ENCODE measurements at regions not wholly inside any gene's neighbourhood (a gene's known extent, or its start where the extent isn't known, plus 50 kb on each side); places are given as distances from the start of the nearest gene placed in this dataset.

- H3K4me3 ChIP-seq (ENCODE audit: low read depth, low read length): no peak overlapping the region
- TF ChIP-seq CTCF (conservative IDR thresholded peaks at IDR 0.05; ENCODE audit: low read depth, low read length): no peak
- no peak for DNase-seq (ENCODE audit: low read depth)
These were observed 183.0 kb upstream of the HS6ST1 start for GRCh38 chr2:128501700-128502099.

GRCh38 chr2:128502200-128502599 is 183.5 kb upstream of the HS6ST1 start:
- peak; percentile 9 for DNase-seq (ENCODE audit: low read depth)
- no peak overlapping the region for H3K4me3 ChIP-seq (ENCODE audit: low read depth, low read length)
- no peak for TF ChIP-seq CTCF (conservative IDR thresholded peaks at IDR 0.05; ENCODE audit: low read depth, low read length)

- no peak for TF ChIP-seq CTCF (conservative IDR thresholded peaks at IDR 0.05; ENCODE audit: low read depth, low read length)
- no peak for DNase-seq (ENCODE audit: low read depth)
- H3K4me3 ChIP-seq (ENCODE audit: low read depth, low read length): no peak overlapping the region
These were observed 184.1 kb upstream of the HS6ST1 start for GRCh38 chr2:128502638-128503246.

- DNase-seq (ENCODE audit: low read depth): no peak
- no peak for TF ChIP-seq CTCF (conservative IDR thresholded peaks at IDR 0.05; ENCODE audit: low read depth, low read length)
- H3K4me3 ChIP-seq (ENCODE audit: low read depth, low read length): no peak overlapping the region
These were observed 185.0 kb upstream of the HS6ST1 start for GRCh38 chr2:128503399-128504245.

- DNase-seq (ENCODE audit: low read depth): no peak
- no peak overlapping the region for H3K4me3 ChIP-seq (ENCODE audit: low read depth, low read length)
- TF ChIP-seq CTCF (conservative IDR thresholded peaks at IDR 0.05; ENCODE audit: low read depth, low read length): no peak
These were observed 185.8 kb upstream of the HS6ST1 start for GRCh38 chr2:128504246-128505149.

- no peak overlapping the region for H3K4me3 ChIP-seq (ENCODE audit: low read depth, low read length)
- TF ChIP-seq CTCF (conservative IDR thresholded peaks at IDR 0.05; ENCODE audit: low read depth, low read length): no peak
- no peak for DNase-seq (ENCODE audit: low read depth)
These were observed 186.5 kb upstream of the HS6ST1 start for GRCh38 chr2:128505150-128505490.

Data from choroid plexus epithelial cell (primary cell).